Stimulated activated effector memory CD8-positive, alpha-beta T cell treated with anti-CD3 and anti-CD28 coated beads, Interleukin-12 subunit alpha, Interleukin-12 subunit beta, amount 100 ng/mL, for 72 hours (primary cell): ENCODE measurements at regions not wholly inside any gene's neighbourhood (a gene's known extent, or its start where the extent isn't known, plus 50 kb on each side); places are given as distances from the start of the nearest gene placed in this dataset.

ENCODE experiments used
- ATAC-seq: fragments of 150-1000 bp; cut with Tn5 transposase; 2 replicates; pipeline ENCODE4 v1.10.0; 2021
- DNase-seq, 2 donors: peaks; one replicate each; pipeline ENCODE4 v3.0.0; 2021 to 2022; ENCODE audit warnings: low spot score in 2 of 2
- H3K27ac Mint-ChIP-seq: one replicate; pipeline ENCODE4 v1.8.0; 2022; ENCODE audit warnings: mild to moderate bottlenecking, mixed read lengths
- H3K36me3 Mint-ChIP-seq: one replicate; pipeline ENCODE4 v1.8.0; 2022; ENCODE audit warnings: mild to moderate bottlenecking, mixed read lengths
- H3K4me1 Mint-ChIP-seq: one replicate; pipeline ENCODE4 v1.8.0; 2022; ENCODE audit warnings: mixed read lengths
- H3K4me3 Mint-ChIP-seq: one replicate; pipeline ENCODE4 v1.8.0; 2022; ENCODE audit warnings: mild to moderate bottlenecking, mixed read lengths
- H3K9me3 Mint-ChIP-seq: one replicate; pipeline ENCODE4 v1.8.0; 2022; ENCODE audit warnings: mixed read lengths

DNA sequence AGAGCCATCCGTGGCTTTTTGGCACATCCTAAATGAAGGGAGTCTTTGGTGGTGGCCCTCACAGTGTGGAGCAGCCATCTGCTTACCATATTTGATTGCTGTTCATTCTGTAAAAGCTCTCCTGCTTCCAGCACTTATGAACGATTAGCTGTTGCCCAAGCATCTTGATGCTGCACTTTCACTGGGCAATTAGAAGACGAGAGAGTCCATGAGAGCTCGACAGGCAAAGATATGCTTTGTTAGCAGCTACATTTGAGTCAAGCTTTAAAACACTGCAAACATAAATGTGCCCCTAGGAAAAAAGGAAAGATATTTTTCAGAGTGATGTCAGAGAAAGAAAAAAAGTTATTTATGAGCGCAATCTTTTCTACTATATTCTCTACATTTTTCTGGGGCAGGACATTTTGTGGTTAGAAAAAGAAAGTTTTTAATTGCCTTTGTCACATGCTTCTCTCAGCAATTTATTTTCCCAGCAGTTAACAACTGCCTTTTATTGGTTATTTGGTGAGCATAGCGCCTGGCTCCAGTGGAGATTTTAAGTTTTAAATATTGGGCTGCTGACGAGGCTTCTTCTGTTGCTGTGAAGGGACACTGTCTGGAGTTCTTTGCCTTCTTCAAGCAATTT, 468.4 kb downstream of the C3orf38 start:
- H3K9me3 Mint-ChIP-seq, result peaks cover 6% of the 10 kb centered on the region
- no peaks in the 10 kb centered on the region for H3K36me3 Mint-ChIP-seq
- DNase-seq (no peak), ATAC-seq (no peak)
- H3K4me1 Mint-ChIP-seq, result no peaks in the 10 kb centered on the region
- H3K27ac Mint-ChIP-seq, result no peak overlapping the region
- no peak overlapping the region for H3K4me3 Mint-ChIP-seq

DNA sequence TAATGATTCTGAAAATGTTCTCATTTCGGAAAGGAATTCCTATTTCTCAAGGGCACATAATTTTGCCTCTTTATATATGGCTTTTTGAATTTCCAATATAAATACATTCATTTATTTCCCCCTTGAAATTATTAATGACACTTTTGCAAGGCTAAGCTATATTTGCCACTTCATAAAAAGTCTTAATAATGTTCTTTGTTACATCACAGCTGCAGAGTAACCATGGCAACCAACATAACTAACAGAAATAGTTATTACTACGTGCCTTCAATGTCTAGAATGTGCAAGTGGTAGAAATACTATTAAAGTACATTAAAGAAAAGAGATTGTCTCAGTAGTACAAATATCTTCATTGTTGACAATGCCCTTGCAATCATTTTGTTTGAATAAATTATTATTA, 471.8 kb downstream of the C3orf38 start:
- ATAC-seq, result no peak
- Mint-ChIP-seq H3K4me3 (no peak overlapping the region), H3K27ac (no peak overlapping the region), H3K9me3 (peaks cover 2% of the 10 kb centered on the region), H3K4me1 (no peaks in the 10 kb centered on the region), H3K36me3 (no peaks in the 10 kb centered on the region)
- no peak for DNase-seq

DNA sequence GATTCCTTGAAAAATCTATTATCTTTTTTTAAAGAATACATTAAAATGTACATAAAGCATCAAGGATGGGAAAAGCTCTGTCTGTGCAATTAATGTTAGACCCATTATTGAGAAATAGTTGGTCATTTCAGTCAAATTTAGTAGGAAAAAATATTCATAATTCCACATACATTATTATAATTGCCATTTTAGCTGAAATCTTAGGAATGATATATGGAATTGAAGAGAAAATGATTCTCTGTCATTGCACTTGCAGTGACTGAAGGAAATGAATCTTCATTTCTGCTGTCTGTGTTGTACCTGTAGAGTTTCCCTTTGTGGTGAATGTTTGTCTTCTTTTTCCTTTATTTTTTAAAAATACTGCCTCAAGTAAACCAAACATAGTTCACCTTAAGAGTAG, 473.9 kb downstream of the C3orf38 start:
- H3K4me3 Mint-ChIP-seq, result no peak overlapping the region
- peaks cover 7% of the 10 kb centered on the region for H3K9me3 Mint-ChIP-seq
- H3K27ac Mint-ChIP-seq, result no peak overlapping the region
- ATAC-seq (no peak), DNase-seq (no peak)
- H3K36me3 Mint-ChIP-seq, result no peaks in the 10 kb centered on the region
- no peaks in the 10 kb centered on the region for H3K4me1 Mint-ChIP-seq

GRCh38 chr3:88626456-88627120, 476.8 kb downstream of the C3orf38 start:
- Mint-ChIP-seq H3K36me3 (no peaks in the 10 kb centered on the region), H3K9me3 (peaks cover 13% of the 10 kb centered on the region), H3K4me3 (no peak overlapping the region), H3K27ac (no peak overlapping the region), H3K4me1 (no peaks in the 10 kb centered on the region)
- ATAC-seq (no peak), DNase-seq (no peak)

- no peaks in the 10 kb centered on the region for H3K4me1 Mint-ChIP-seq
- no peak overlapping the region for H3K4me3 Mint-ChIP-seq
- no peak for ATAC-seq
- H3K27ac Mint-ChIP-seq, result no peak overlapping the region
- peaks cover 17% of the 10 kb centered on the region for H3K9me3 Mint-ChIP-seq
- no peaks in the 10 kb centered on the region for H3K36me3 Mint-ChIP-seq
- no peak for DNase-seq
Measured at GRCh38 chr3:88628901-88629300, 478.5 kb upstream of the EPHA3 start.

- Mint-ChIP-seq H3K4me3 (no peak overlapping the region), H3K27ac (no peak overlapping the region), H3K36me3 (no peaks in the 10 kb centered on the region), H3K9me3 (peaks cover 22% of the 10 kb centered on the region), H3K4me1 (no peaks in the 10 kb centered on the region)
- ATAC-seq (no peak), DNase-seq (no peak)
Measured at GRCh38 chr3:88632226-88632625, 475.2 kb upstream of the EPHA3 start.

GRCh38 chr3:88640581-88640980, 466.8 kb upstream of the EPHA3 start:
- Mint-ChIP-seq H3K4me1 (no peaks in the 10 kb centered on the region), H3K4me3 (no peak overlapping the region), H3K36me3 (no peaks in the 10 kb centered on the region), H3K9me3 (peaks cover 19% of the 10 kb centered on the region), H3K27ac (no peak overlapping the region)
- DNase-seq, result no peak
- ATAC-seq, result no peak

- DNase-seq (no peak), ATAC-seq (no peak)
- no peaks in the 10 kb centered on the region for H3K4me1 Mint-ChIP-seq
- peaks cover 19% of the 10 kb centered on the region for H3K9me3 Mint-ChIP-seq
- no peaks in the 10 kb centered on the region for H3K36me3 Mint-ChIP-seq
- H3K4me3 Mint-ChIP-seq, result no peak overlapping the region
- H3K27ac Mint-ChIP-seq, result no peak overlapping the region
Measured at GRCh38 chr3:88641033-88641604, 466.3 kb upstream of the EPHA3 start.

GRCh38 chr3:88657459-88657858, 450.0 kb upstream of the EPHA3 start:
- Mint-ChIP-seq H3K27ac (no peak overlapping the region), H3K9me3 (peaks cover 17% of the 10 kb centered on the region), H3K4me3 (no peak overlapping the region), H3K36me3 (no peaks in the 10 kb centered on the region), H3K4me1 (no peaks in the 10 kb centered on the region)
- DNase-seq (no peak), ATAC-seq (no peak)

GRCh38 chr3:88661433-88661824, 446.0 kb upstream of the EPHA3 start:
- ATAC-seq (no peak), DNase-seq (no peak)
- Mint-ChIP-seq H3K36me3 (no peaks in the 10 kb centered on the region), H3K4me3 (no peak overlapping the region), H3K27ac (no peak overlapping the region), H3K4me1 (no peaks in the 10 kb centered on the region), H3K9me3 (peaks cover 10% of the 10 kb centered on the region)

GRCh38 chr3:88668180-88668579, 439.2 kb upstream of the EPHA3 start:
- no peak overlapping the region for H3K27ac Mint-ChIP-seq
- ATAC-seq (no peak), DNase-seq (no peak)
- peaks cover 13% of the 10 kb centered on the region for H3K9me3 Mint-ChIP-seq
- H3K36me3 Mint-ChIP-seq, result no peaks in the 10 kb centered on the region
- H3K4me1 Mint-ChIP-seq, result no peaks in the 10 kb centered on the region
- no peak overlapping the region for H3K4me3 Mint-ChIP-seq

- no peak for DNase-seq
- Mint-ChIP-seq H3K4me1 (no peaks in the 10 kb centered on the region), H3K9me3 (peaks cover 12% of the 10 kb centered on the region), H3K4me3 (no peak overlapping the region), H3K36me3 (no peaks in the 10 kb centered on the region), H3K27ac (no peak overlapping the region)
- no peak for ATAC-seq
Measured at GRCh38 chr3:88671573-88671972, 435.8 kb upstream of the EPHA3 start.

- Mint-ChIP-seq H3K9me3 (peaks cover 17% of the 10 kb centered on the region), H3K36me3 (no peaks in the 10 kb centered on the region), H3K4me3 (no peak overlapping the region), H3K27ac (no peak overlapping the region), H3K4me1 (no peaks in the 10 kb centered on the region)
- ATAC-seq (no peak), DNase-seq (no peak)
Measured at GRCh38 chr3:88677298-88677697, 430.1 kb upstream of the EPHA3 start.

DNA sequence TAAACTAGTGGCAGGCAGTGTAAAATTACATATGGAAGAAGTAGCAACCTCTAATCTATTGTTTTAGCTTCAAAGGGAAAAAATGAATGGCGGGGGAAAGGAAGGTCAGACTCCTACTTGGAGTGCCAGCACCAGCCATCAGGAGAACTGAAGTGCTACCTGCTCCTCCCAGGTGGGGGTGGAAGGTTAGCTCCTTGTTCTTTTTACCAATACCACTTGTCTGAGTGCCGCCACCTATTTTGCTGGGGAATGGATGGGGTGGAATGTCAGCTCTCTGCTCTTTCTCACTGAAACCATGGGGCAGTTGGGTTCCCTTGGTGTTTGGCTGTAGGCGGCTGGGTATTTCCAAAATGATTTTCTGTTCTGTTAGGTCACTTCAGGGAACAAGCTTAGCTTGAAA, 428.7 kb upstream of the EPHA3 start:
- Mint-ChIP-seq H3K4me3 (no peak overlapping the region), H3K9me3 (peaks cover 12% of the 10 kb centered on the region), H3K36me3 (no peaks in the 10 kb centered on the region), H3K4me1 (no peaks in the 10 kb centered on the region), H3K27ac (no peak overlapping the region)
- no peak for DNase-seq
- no peak for ATAC-seq

DNA sequence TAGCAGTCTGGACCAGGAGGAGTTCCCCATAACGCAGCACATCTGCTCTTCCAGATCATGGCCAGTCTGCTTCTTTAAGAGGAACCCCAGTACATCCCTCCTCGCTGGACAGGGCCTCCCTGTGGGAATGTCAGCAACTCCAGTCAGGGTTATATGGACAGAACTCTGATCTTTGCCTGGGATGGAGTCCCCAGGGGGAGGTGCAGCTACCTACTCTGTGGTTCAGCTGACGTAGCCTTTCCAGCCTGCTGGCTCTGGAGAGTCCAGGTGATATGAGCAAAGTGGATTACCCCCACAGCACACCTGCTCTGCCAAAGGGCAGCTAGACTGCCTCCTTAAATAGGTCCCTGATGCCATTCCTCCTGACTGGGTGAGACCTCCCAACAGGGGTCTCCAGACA, 417.1 kb upstream of the EPHA3 start:
- no peak for DNase-seq
- Mint-ChIP-seq H3K36me3 (no peaks in the 10 kb centered on the region), H3K4me3 (no peak overlapping the region), H3K9me3 (peaks cover 21% of the 10 kb centered on the region), H3K4me1 (no peaks in the 10 kb centered on the region), H3K27ac (no peak overlapping the region)
- no peak for ATAC-seq

DNA sequence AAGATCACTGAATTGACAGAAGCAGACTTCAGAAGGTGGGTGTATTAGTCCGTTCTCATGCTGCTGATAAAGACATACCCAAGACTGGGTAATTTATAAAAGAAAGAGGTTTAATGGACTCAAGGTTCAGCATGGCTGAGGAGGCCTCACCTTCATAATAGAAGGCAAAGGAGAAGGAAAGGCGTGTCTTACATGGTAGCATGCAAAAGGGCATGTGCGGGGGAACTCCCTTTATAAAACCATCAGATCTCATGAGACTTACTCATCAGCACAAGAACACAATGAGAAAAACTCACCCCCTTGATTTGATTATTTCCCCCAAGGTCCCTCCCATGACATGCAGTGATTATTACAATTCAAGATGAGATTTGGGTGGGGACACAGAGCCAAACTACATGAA, 416.3 kb upstream of the EPHA3 start:
- H3K4me1 Mint-ChIP-seq, result no peaks in the 10 kb centered on the region
- no peak for ATAC-seq
- H3K9me3 Mint-ChIP-seq, result peaks cover 21% of the 10 kb centered on the region
- H3K27ac Mint-ChIP-seq, result no peak overlapping the region
- DNase-seq, result no peak
- H3K4me3 Mint-ChIP-seq, result no peak overlapping the region
- H3K36me3 Mint-ChIP-seq, result no peaks in the 10 kb centered on the region
